Neural crest cell (in vitro differentiated cells): ENCODE measurements at regions not wholly inside any gene's neighbourhood (a gene's known extent, or its start where the extent isn't known, plus 50 kb on each side); places are given as distances from the start of the nearest gene placed in this dataset.
A peak's percentile ranks its signal among the peaks of the same experiment; 100 is the strongest.

Source experiments
- DNase-seq: peaks from one replicate; pipeline ENCODE4 v3.0.0; 2021; ENCODE audit warnings: low read depth, mixed read lengths, low spot score
- H3K27ac Mint-ChIP-seq: one replicate; pipeline ENCODE4 v1.8.0; 2021; ENCODE audit warnings: mild to moderate bottlenecking, mixed read lengths; ENCODE audit not compliant: unreplicated experiment
- H3K27me3 Mint-ChIP-seq: 2 replicates; pipeline ENCODE4 v1.8.0; 2021; ENCODE audit warnings: low read depth, mild to moderate bottlenecking, mixed read lengths
- H3K36me3 Mint-ChIP-seq: 2 replicates; pipeline ENCODE4 v1.8.0; 2021; ENCODE audit warnings: low read depth, mild to moderate bottlenecking, mixed read lengths
- H3K4me1 Mint-ChIP-seq: 2 replicates; pipeline ENCODE4 v1.8.0; 2021; ENCODE audit warnings: mixed read lengths
- H3K4me3 Mint-ChIP-seq: one replicate; pipeline ENCODE4 v1.8.0; 2021; ENCODE audit warnings: mild to moderate bottlenecking, mixed read lengths
- H3K9me3 Mint-ChIP-seq: 2 replicates; pipeline ENCODE4 v1.8.0; 2021; ENCODE audit warnings: mixed read lengths
- TF ChIP-seq, protein P1 (sequence below): fragments of 200-600 bp; sonication (generic); conservative IDR thresholded peaks from 2 replicates; pipeline ENCODE4 v1.5.0; 2021; ENCODE audit warnings: antibody characterized with exemption, mild to moderate bottlenecking

DNA sequence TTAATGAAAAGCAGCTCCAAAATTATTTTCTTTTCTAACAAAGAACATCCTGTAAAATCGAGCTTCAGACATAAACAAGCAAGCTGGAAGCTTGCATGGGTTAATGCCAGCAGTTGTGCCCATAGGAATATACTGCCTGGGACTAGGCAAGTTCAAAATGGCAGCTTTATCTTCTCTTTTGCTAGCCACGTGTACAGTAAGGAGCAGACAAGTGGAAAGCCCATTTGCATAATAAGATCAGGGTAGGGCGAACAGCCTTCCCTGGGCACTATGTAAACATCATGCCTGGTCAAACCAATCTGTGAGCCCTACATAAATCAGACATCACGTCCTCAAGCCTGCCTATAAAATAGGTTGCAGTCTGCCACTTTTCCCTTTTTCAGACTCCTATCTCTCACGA is 489.7 kb downstream of the RFC3 start:
- Mint-ChIP-seq H3K4me1 (no peaks in the 10 kb centered on the region), H3K27ac (no peak overlapping the region), H3K4me3 (no peak overlapping the region), H3K36me3 (no peaks in the 10 kb centered on the region), H3K27me3 (no peaks in the 10 kb centered on the region), H3K9me3 (peaks cover 2% of the 10 kb centered on the region)
- DNase-seq: no peak
- TF ChIP-seq, protein P1, sequence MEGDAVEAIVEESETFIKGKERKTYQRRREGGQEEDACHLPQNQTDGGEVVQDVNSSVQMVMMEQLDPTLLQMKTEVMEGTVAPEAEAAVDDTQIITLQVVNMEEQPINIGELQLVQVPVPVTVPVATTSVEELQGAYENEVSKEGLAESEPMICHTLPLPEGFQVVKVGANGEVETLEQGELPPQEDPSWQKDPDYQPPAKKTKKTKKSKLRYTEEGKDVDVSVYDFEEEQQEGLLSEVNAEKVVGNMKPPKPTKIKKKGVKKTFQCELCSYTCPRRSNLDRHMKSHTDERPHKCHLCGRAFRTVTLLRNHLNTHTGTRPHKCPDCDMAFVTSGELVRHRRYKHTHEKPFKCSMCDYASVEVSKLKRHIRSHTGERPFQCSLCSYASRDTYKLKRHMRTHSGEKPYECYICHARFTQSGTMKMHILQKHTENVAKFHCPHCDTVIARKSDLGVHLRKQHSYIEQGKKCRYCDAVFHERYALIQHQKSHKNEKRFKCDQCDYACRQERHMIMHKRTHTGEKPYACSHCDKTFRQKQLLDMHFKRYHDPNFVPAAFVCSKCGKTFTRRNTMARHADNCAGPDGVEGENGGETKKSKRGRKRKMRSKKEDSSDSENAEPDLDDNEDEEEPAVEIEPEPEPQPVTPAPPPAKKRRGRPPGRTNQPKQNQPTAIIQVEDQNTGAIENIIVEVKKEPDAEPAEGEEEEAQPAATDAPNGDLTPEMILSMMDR: no peak

- TF ChIP-seq, protein P1: no peak
- no peak overlapping the region for H3K4me3 Mint-ChIP-seq
Observed at GRCh38 chr13:34308725-34309124, 490.8 kb downstream of the RFC3 start.

DNA sequence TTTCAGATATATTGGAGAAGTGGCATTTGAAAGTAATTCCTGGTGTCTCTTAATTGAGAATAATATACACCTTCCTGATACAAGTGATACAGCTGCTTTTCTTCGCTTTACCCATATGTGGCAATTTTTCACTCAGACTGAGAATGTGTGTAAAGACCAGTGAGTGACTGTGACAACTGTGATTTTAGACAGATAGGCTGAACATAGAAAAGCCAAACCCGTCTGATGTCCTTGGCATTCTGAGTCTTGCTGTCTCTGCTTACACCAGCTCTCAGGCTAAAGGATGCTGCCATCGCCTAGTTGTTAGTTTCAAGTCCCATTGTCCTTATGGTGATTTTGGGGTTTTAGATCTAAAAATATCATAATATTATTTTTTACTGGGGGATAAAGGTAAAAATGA is 492.6 kb downstream of the RFC3 start:
- Mint-ChIP-seq H3K4me1 (no peaks in the 10 kb centered on the region), H3K27me3 (no peaks in the 10 kb centered on the region), H3K27ac (peak overlapping the region; percentile 37), H3K9me3 (no peaks in the 10 kb centered on the region), H3K36me3 (no peaks in the 10 kb centered on the region), H3K4me3 (no peak overlapping the region)
- DNase-seq: no peak
- TF ChIP-seq, protein P1: no peak

More at GRCh38 chr13:34308725-34309124, 490.8 kb downstream of the RFC3 start:
- DNase-seq: no peak
- no peak overlapping the region for H3K27ac Mint-ChIP-seq
- no peaks in the 10 kb centered on the region for H3K27me3 Mint-ChIP-seq
- H3K4me1 Mint-ChIP-seq: no peaks in the 10 kb centered on the region
- H3K9me3 Mint-ChIP-seq: peaks cover 2% of the 10 kb centered on the region
- H3K36me3 Mint-ChIP-seq: no peaks in the 10 kb centered on the region

- H3K9me3 Mint-ChIP-seq: no peaks in the 10 kb centered on the region
- no peaks in the 10 kb centered on the region for H3K27me3 Mint-ChIP-seq
- TF ChIP-seq, protein P1: no peak
- H3K4me1 Mint-ChIP-seq: no peaks in the 10 kb centered on the region
- no peak for DNase-seq
- no peak overlapping the region for H3K27ac Mint-ChIP-seq
- no peak overlapping the region for H3K4me3 Mint-ChIP-seq
- H3K36me3 Mint-ChIP-seq: no peaks in the 10 kb centered on the region
Observed at GRCh38 chr13:34311251-34311650, 493.3 kb downstream of the RFC3 start.

DNA sequence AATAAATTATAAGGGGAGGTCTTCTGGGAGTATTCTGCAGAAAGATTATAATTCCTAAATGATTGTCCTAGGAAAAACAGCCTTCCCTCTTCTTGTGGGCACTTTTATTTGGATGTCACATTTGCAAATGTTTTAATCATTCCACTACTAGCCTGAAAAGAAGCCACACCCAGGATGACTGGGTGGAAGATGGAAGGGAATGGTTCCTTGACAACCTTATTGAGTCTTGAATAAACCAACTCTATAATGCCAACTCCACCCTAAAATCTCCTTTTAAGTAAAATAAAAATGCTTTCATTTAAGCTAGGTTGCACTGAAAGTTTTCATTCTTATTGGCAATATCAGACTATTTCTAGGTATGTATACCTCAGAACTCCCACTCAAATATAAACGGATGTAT is 494.6 kb downstream of the RFC3 start:
- no peaks in the 10 kb centered on the region for H3K27me3 Mint-ChIP-seq
- no peak overlapping the region for H3K4me3 Mint-ChIP-seq
- DNase-seq: no peak
- TF ChIP-seq, protein P1: no peak
- no peaks in the 10 kb centered on the region for H3K9me3 Mint-ChIP-seq
- H3K36me3 Mint-ChIP-seq: no peaks in the 10 kb centered on the region
- no peak overlapping the region for H3K27ac Mint-ChIP-seq
- H3K4me1 Mint-ChIP-seq: peaks cover 3% of the 10 kb centered on the region

- Mint-ChIP-seq H3K27me3 (no peaks in the 10 kb centered on the region), H3K27ac (no peak overlapping the region), H3K4me3 (no peak overlapping the region), H3K36me3 (no peaks in the 10 kb centered on the region), H3K9me3 (no peaks in the 10 kb centered on the region), H3K4me1 (peaks cover 6% of the 10 kb centered on the region)
- no peak for DNase-seq
- TF ChIP-seq, protein P1: no peak
Observed at GRCh38 chr13:34320084-34320483, 502.1 kb downstream of the RFC3 start.
